DOHH2 (cell line): ENCODE measurements at regions not wholly inside any gene's neighbourhood (a gene's known extent, or its start where the extent isn't known, plus 50 kb on each side); places are given as distances from the start of the nearest gene placed in this dataset.

Experiments used
- H3F3A ChIP-seq: fragments of 200-600 bp; sonication (generic), shearing (Covaris generic); 2 replicates; pipeline ENCODE4 v1.6.0; 2016; ENCODE audit warnings: antibody characterized with exemption, mild to moderate bottlenecking; ENCODE audit not compliant: control insufficient read depth, insufficient read depth
- H3K27ac ChIP-seq: fragments of 200-600 bp; sonication (generic); 2 replicates; pipeline ENCODE4 v1.5.1; 2014; ENCODE audit warnings: low read depth, mild to moderate bottlenecking, low read length, moderate library complexity
- H3K27me3 ChIP-seq: fragments of 200-600 bp; sonication (generic); 2 replicates; pipeline ENCODE4 v1.6.1; 2014; ENCODE audit warnings: mild to moderate bottlenecking, low read length, mixed read lengths; ENCODE audit not compliant: control insufficient read depth
- H3K36me3 ChIP-seq: fragments of 200-600 bp; sonication (generic); 2 replicates; pipeline ENCODE4 v1.6.1; 2014; ENCODE audit warnings: mild to moderate bottlenecking, low read length, moderate library complexity, mixed read lengths; ENCODE audit not compliant: control insufficient read depth
- H3K4me1 ChIP-seq: fragments of 200-600 bp; sonication (generic); 2 replicates; pipeline ENCODE4 v1.6.1; 2014; ENCODE audit warnings: mild to moderate bottlenecking, low read length, mixed read lengths; ENCODE audit not compliant: control insufficient read depth
- H3K4me2 ChIP-seq: fragments of 200-600 bp; sonication (generic); 2 replicates; pipeline ENCODE4 v1.6.0; 2014; ENCODE audit warnings: mild to moderate bottlenecking, low read length, moderate library complexity
- H3K4me3 ChIP-seq: fragments of 200-600 bp; sonication (generic); 2 replicates; pipeline ENCODE4 v1.5.1; 2014; ENCODE audit warnings: mild to moderate bottlenecking, low read length, mixed read lengths
- H3K79me2 ChIP-seq: fragments of 200-600 bp; sonication (generic); 2 replicates; pipeline ENCODE4 v1.6.1; 2014; ENCODE audit warnings: mild to moderate bottlenecking, low read length, mixed read lengths; ENCODE audit not compliant: control insufficient read depth
- H3K9me2 ChIP-seq: fragments of 200-600 bp; sonication (generic); replicated peaks from 2 replicates; pipeline ENCODE4 v1.6.1; 2014; ENCODE audit warnings: mild to moderate bottlenecking, low read length, mixed read lengths; ENCODE audit not compliant: control insufficient read depth
- H3K9me3 ChIP-seq: fragments of 200-600 bp; sonication (generic); 2 replicates; pipeline ENCODE4 v1.6.1; 2014; ENCODE audit warnings: antibody characterized with exemption, low read length, mixed read lengths; ENCODE audit not compliant: control insufficient read depth, insufficient read depth
- H4K20me1 ChIP-seq: fragments of 200-600 bp; sonication (generic); 2 replicates; pipeline ENCODE4 v1.6.0; 2014; ENCODE audit warnings: low read depth, mild to moderate bottlenecking, antibody characterized with exemption, low read length, moderate library complexity; ENCODE audit not compliant: control insufficient read depth, insufficient read depth
- CTCF ChIP-seq: fragments of 200-600 bp; sonication (generic); IDR thresholded peaks from one replicate; pipeline ENCODE4 v1.5.1; 2014; ENCODE audit warnings: antibody characterized with exemption, mild to moderate bottlenecking, low read depth, low read length; ENCODE audit not compliant: poor library complexity, severe bottlenecking
- EZH2phosphoT487 ChIP-seq: fragments of 200-600 bp; sonication (generic); IDR thresholded peaks from 2 replicates; pipeline ENCODE4 v1.6.1; 2017; ENCODE audit warnings: borderline replicate concordance, mild to moderate bottlenecking, antibody characterized with exemption, low read length, moderate library complexity, mixed read lengths

GRCh38 chr6:65922049-65922448, 215.0 kb upstream of the EYS start:
- H3K4me1 ChIP-seq = no peaks in the 10 kb centered on the region
- H3K36me3 ChIP-seq = no peaks in the 10 kb centered on the region
- H3K9me2 ChIP-seq = no peaks in the 10 kb centered on the region
- no peak overlapping the region for H3K4me3 ChIP-seq
- H4K20me1 ChIP-seq = no peaks in the 10 kb centered on the region
- no peak overlapping the region for H3K27ac ChIP-seq
- no peak for TF ChIP-seq CTCF
- TF ChIP-seq EZH2phosphoT487 = no peak
- H3K79me2 ChIP-seq = no peaks in the 10 kb centered on the region
- H3K9me3 ChIP-seq = no peaks in the 10 kb centered on the region
- H3F3A ChIP-seq = no peaks in the 10 kb centered on the region
- no peaks in the 10 kb centered on the region for H3K27me3 ChIP-seq
- H3K4me2 ChIP-seq = no peak overlapping the region

- no peak for TF ChIP-seq CTCF
- TF ChIP-seq EZH2phosphoT487 = no peak
- no peak overlapping the region for H3K27ac ChIP-seq
- no peaks in the 10 kb centered on the region for H3K4me1 ChIP-seq
- H3K9me3 ChIP-seq = no peaks in the 10 kb centered on the region
- H4K20me1 ChIP-seq = no peaks in the 10 kb centered on the region
- H3K4me2 ChIP-seq = no peak overlapping the region
- H3K27me3 ChIP-seq = no peaks in the 10 kb centered on the region
- no peak overlapping the region for H3K4me3 ChIP-seq
- H3K9me2 ChIP-seq = no peaks in the 10 kb centered on the region
- no peaks in the 10 kb centered on the region for H3K79me2 ChIP-seq
- no peaks in the 10 kb centered on the region for H3K36me3 ChIP-seq
- no peaks in the 10 kb centered on the region for H3F3A ChIP-seq
These were observed 201.0 kb upstream of the EYS start for GRCh38 chr6:65908065-65908464.

- Histone ChIP-seq H3K36me3 (no peaks in the 10 kb centered on the region), H3K4me2 (no peak overlapping the region), H3K9me2 (no peaks in the 10 kb centered on the region), H3K79me2 (no peaks in the 10 kb centered on the region), H3K27me3 (no peaks in the 10 kb centered on the region), H3K9me3 (no peaks in the 10 kb centered on the region), H3K27ac (no peak overlapping the region), H3K4me1 (no peaks in the 10 kb centered on the region), H3K4me3 (no peak overlapping the region), H4K20me1 (no peaks in the 10 kb centered on the region), H3F3A (no peaks in the 10 kb centered on the region)
- no peak for TF ChIP-seq EZH2phosphoT487
- TF ChIP-seq CTCF = no peak
These were observed 197.0 kb upstream of the EYS start for GRCh38 chr6:65903992-65904391.

GRCh38 chr6:65900928-65901327, 193.9 kb upstream of the EYS start:
- H3K4me1 ChIP-seq = no peaks in the 10 kb centered on the region
- H3K4me2 ChIP-seq = no peak overlapping the region
- no peaks in the 10 kb centered on the region for H3F3A ChIP-seq
- TF ChIP-seq CTCF (no peak), EZH2phosphoT487 (no peak)
- no peaks in the 10 kb centered on the region for H3K79me2 ChIP-seq
- H3K9me3 ChIP-seq = no peaks in the 10 kb centered on the region
- H4K20me1 ChIP-seq = no peaks in the 10 kb centered on the region
- no peaks in the 10 kb centered on the region for H3K36me3 ChIP-seq
- H3K27ac ChIP-seq = no peak overlapping the region
- H3K9me2 ChIP-seq = no peaks in the 10 kb centered on the region
- no peak overlapping the region for H3K4me3 ChIP-seq
- H3K27me3 ChIP-seq = no peaks in the 10 kb centered on the region
